H9 (cell line): ENCODE measurements at regions not wholly inside any gene's neighbourhood (a gene's known extent, or its start where the extent isn't known, plus 50 kb on each side); places are given as distances from the start of the nearest gene placed in this dataset.

ENCODE experiments used
- DNase-seq: peaks from one replicate; pipeline ENCODE4 v3.0.0-alpha.2; 2017
- H2AFZ ChIP-seq: one replicate; pipeline ENCODE4 v1.6.1; 2013; ENCODE audit warnings: mild to moderate bottlenecking, low read length, control low read depth, moderate library complexity
- H2AK5ac ChIP-seq: 2 replicates; pipeline ENCODE4 v1.6.1; 2013; ENCODE audit warnings: low read length, control low read depth, mixed read lengths; ENCODE audit not compliant: insufficient read length
- H2BK120ac ChIP-seq: one replicate; pipeline ENCODE4 v1.6.1; 2013; ENCODE audit warnings: low read depth, mild to moderate bottlenecking, low read length, control low read depth, inconsistent platforms; ENCODE audit not compliant: poor library complexity, severe bottlenecking
- H2BK12ac ChIP-seq: 2 replicates; pipeline ENCODE4 v1.6.1; 2013; ENCODE audit warnings: low read length, control low read depth, mixed read lengths, low read depth; ENCODE audit not compliant: insufficient read length
- H2BK15ac ChIP-seq: 2 replicates; pipeline ENCODE4 v1.6.1; 2013; ENCODE audit warnings: low read depth, low read length, control low read depth
- H2BK20ac ChIP-seq: one replicate; pipeline ENCODE4 v1.6.1; 2013; ENCODE audit warnings: low read depth, mild to moderate bottlenecking, low read length, control low read depth, inconsistent platforms; ENCODE audit not compliant: poor library complexity, severe bottlenecking
- H2BK5ac ChIP-seq: 2 replicates; pipeline ENCODE4 v1.6.1; 2013; ENCODE audit warnings: low read length, control low read depth, mixed read lengths; ENCODE audit not compliant: insufficient read length
- H3K14ac ChIP-seq: 2 replicates; pipeline ENCODE4 v1.6.1; 2013; ENCODE audit warnings: low read length, control low read depth; ENCODE audit not compliant: insufficient read depth
- H3K18ac ChIP-seq: 2 replicates; pipeline ENCODE4 v1.6.1; 2013; ENCODE audit warnings: low read depth, mild to moderate bottlenecking, mixed read lengths, low read length, control low read depth; ENCODE audit not compliant: insufficient read length
- H3K23ac ChIP-seq: 2 replicates; pipeline ENCODE4 v1.6.1; 2013; ENCODE audit warnings: low read length, control low read depth, mixed read lengths, low read depth; ENCODE audit not compliant: insufficient read length
- H3K23me2 ChIP-seq: 2 replicates; pipeline ENCODE4 v1.6.1; 2013; ENCODE audit warnings: low read depth, mild to moderate bottlenecking, mixed read lengths, low read length, control low read depth; ENCODE audit not compliant: insufficient read length, poor library complexity, severe bottlenecking
- H3K27ac ChIP-seq: 2 replicates; pipeline ENCODE4 v1.5.1; 2013; ENCODE audit warnings: low read length, control low read depth, mixed read lengths, low read depth; ENCODE audit not compliant: insufficient read length
- H3K27me3 ChIP-seq: 2 replicates; pipeline ENCODE4 v1.6.1; 2013; ENCODE audit warnings: low read length, control low read depth, inconsistent platforms; ENCODE audit not compliant: insufficient read depth
- H3K4ac ChIP-seq: 2 replicates; pipeline ENCODE4 v1.6.1; 2013; ENCODE audit warnings: low read depth, mild to moderate bottlenecking, control low read depth, inconsistent platforms, low read length, moderate library complexity
- H3K4me1 ChIP-seq: 2 replicates; pipeline ENCODE4 v1.6.1; 2013; ENCODE audit warnings: low read length, control low read depth, inconsistent platforms; ENCODE audit not compliant: insufficient read depth
- H3K4me2 ChIP-seq: 2 replicates; pipeline ENCODE4 v1.6.1; 2013; ENCODE audit warnings: low read length, control low read depth, mixed read lengths; ENCODE audit not compliant: insufficient read length, insufficient read depth
- H3K56ac ChIP-seq: 2 replicates; pipeline ENCODE4 v1.6.1; 2013; ENCODE audit warnings: low read depth, mild to moderate bottlenecking, mixed read lengths, low read length, control low read depth; ENCODE audit not compliant: insufficient read length
- H3K79me1 ChIP-seq: 2 replicates; pipeline ENCODE4 v1.6.1; 2013; ENCODE audit warnings: low read depth, mild to moderate bottlenecking, moderate library complexity, low read length, control low read depth, inconsistent platforms; ENCODE audit not compliant: insufficient read depth, poor library complexity, severe bottlenecking
- H3K79me2 ChIP-seq: 2 replicates; pipeline ENCODE4 v1.6.1; 2013; ENCODE audit warnings: low read length, control low read depth, inconsistent platforms; ENCODE audit not compliant: insufficient read depth
- H3K9ac ChIP-seq: 2 replicates; pipeline ENCODE4 v1.6.1; 2013; ENCODE audit warnings: low read length, control low read depth, mixed read lengths; ENCODE audit not compliant: insufficient read length; ENCODE audit errors: extremely low read depth
- H3K9me3 ChIP-seq: one replicate; pipeline ENCODE4 v1.6.1; 2013; ENCODE audit warnings: low read depth, low read length, inconsistent platforms; ENCODE audit not compliant: control insufficient read depth
- H3T11ph ChIP-seq: one replicate; pipeline ENCODE4 v1.6.1; 2013; ENCODE audit warnings: mild to moderate bottlenecking, low read length, control low read depth, inconsistent platforms
- H4K20me1 ChIP-seq: one replicate; pipeline ENCODE4 v1.6.1; 2013; ENCODE audit not compliant: control insufficient read depth, insufficient read length, insufficient read depth
- H4K5ac ChIP-seq: 2 replicates; pipeline ENCODE4 v1.6.1; 2013; ENCODE audit warnings: low read depth, mild to moderate bottlenecking, mixed read lengths, low read length, control low read depth; ENCODE audit not compliant: insufficient read length
- H4K8ac ChIP-seq: replicated peaks from 2 replicates; pipeline ENCODE4 v1.6.1; 2013; ENCODE audit warnings: low read length, control low read depth, mixed read lengths, low read depth; ENCODE audit not compliant: insufficient read length
- H4K91ac ChIP-seq: 2 replicates; pipeline ENCODE4 v1.6.1; 2013; ENCODE audit warnings: low read depth, mild to moderate bottlenecking, moderate library complexity, mixed read lengths, low read length, control low read depth; ENCODE audit not compliant: insufficient read length
- H3K27ac Mint-ChIP-seq, 3 experiments: 2 replicates in 2 of 3; 3 replicates in 1 of 3; pipeline ENCODE4 v1.8.0; 2020 to 2021; ENCODE audit warnings: mixed read lengths in 3 of 3, mild to moderate bottlenecking in 1 of 3, moderate library complexity in 1 of 3
- H3K27me3 Mint-ChIP-seq: 2 replicates; pipeline ENCODE4 v1.8.0; 2021; ENCODE audit warnings: low read depth, mild to moderate bottlenecking, moderate library complexity, mixed read lengths
- H3K36me3 Mint-ChIP-seq, 3 experiments: 2 replicates in 2 of 3; 3 replicates in 1 of 3; pipeline ENCODE4 v1.8.0; 2020 to 2021; ENCODE audit warnings: low read depth in 3 of 3, mixed read lengths in 3 of 3; ENCODE audit not compliant: insufficient read depth in 1 of 3
- H3K4me1 Mint-ChIP-seq, 2 experiments: 2 replicates each; pipeline ENCODE4 v1.8.0; 2020; ENCODE audit warnings: mixed read lengths in 2 of 2
- H3K4me3 Mint-ChIP-seq, 2 experiments: 2 replicates in 1 of 2; 3 replicates in 1 of 2; pipeline ENCODE4 v1.8.0; 2020 to 2021; ENCODE audit warnings: mild to moderate bottlenecking in 2 of 2, mixed read lengths in 2 of 2, moderate library complexity in 1 of 2
- H3K9me3 Mint-ChIP-seq, 2 experiments: 2 replicates in 1 of 2; 3 replicates in 1 of 2; pipeline ENCODE4 v1.8.0; 2020; ENCODE audit warnings: mild to moderate bottlenecking in 2 of 2, mixed read lengths in 2 of 2, moderate library complexity in 1 of 2
- CTCF ChIP-seq: fragments of 200-600 bp; sonication (generic); conservative IDR thresholded peaks from 3 replicates; pipeline ENCODE4 v1.8.0; 2021; ENCODE audit warnings: antibody characterized with exemption, mild to moderate bottlenecking
- WGBS: extraction: QIAGEN DNeasy Blood & Tissue Kit; methylation state at CpG from one replicate; pipeline ENCODE4 v1.1.7; 2013; ENCODE audit warnings: missing lambda C conversion rate, low lambda C conversion rate, mixed read lengths; ENCODE audit not compliant: insufficient read length; ENCODE audit errors: extremely low coverage; 5-methylcytosine and 5-hydroxymethylcytosine counted together

DNA sequence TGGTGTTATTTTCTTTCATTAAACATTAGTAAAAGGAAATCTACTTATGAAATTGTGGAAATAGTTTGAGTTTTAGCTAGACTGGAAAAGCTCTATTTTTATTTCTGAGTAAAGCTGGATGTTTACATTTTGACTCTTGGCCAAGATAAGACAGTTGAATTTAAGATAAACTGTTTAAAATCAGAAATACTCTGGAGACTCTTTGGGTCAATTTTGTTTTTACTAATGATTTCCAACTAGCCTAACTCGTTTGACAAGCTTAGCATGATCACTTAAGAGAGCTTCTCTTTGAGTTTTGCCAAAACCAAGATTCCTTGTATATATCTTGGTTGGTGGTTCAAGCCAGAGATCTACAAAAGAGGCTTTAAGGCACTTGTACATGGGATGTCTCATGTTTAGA, 724.8 kb upstream of the LUZP2 start:
- H3K9me3 ChIP-seq: peaks cover 14% of the 10 kb centered on the region
- H3K79me1 ChIP-seq: no peaks in the 10 kb centered on the region
- no peak overlapping the region for H4K5ac ChIP-seq
- no peak overlapping the region for H3K18ac ChIP-seq
- H3K4me1 Mint-ChIP-seq: no peaks in the 10 kb centered on the region
- no peak overlapping the region for H3K27ac Mint-ChIP-seq
- WGBS: no CpG with 5 or more reads among the region's 1 CpG
- H4K91ac ChIP-seq: no peak overlapping the region
- H2AFZ ChIP-seq: no peak overlapping the region
- H2BK15ac ChIP-seq: no peak overlapping the region
- no peaks in the 10 kb centered on the region; the same call in 1 of the 2 replicates for H3K79me2 ChIP-seq
- H2BK12ac ChIP-seq: no peak overlapping the region
- no peak for TF ChIP-seq CTCF
- no peak overlapping the region for H3K4me3 Mint-ChIP-seq
- no peak overlapping the region for H3K23ac ChIP-seq
- no peak overlapping the region for H3K9ac ChIP-seq
- H3K36me3 Mint-ChIP-seq: peaks cover 10 to 25% (median 24%) of the 10 kb centered on the region in 3 experiments
- no peaks in the 10 kb centered on the region for H3K27me3 Mint-ChIP-seq
- H3K9me3 Mint-ChIP-seq: peaks cover 33 to 37% of the 10 kb centered on the region in 2 experiments
- no peak overlapping the region for H3K4me2 ChIP-seq
- no peak overlapping the region for H2AK5ac ChIP-seq
- no peaks in the 10 kb centered on the region for H4K20me1 ChIP-seq
- no peaks in the 10 kb centered on the region for H3K23me2 ChIP-seq
- no peak overlapping the region for H3K27ac ChIP-seq
- no peaks in the 10 kb centered on the region for H3K27me3 ChIP-seq
- no peak overlapping the region for H2BK5ac ChIP-seq
- H2BK120ac ChIP-seq: no peak overlapping the region
- no peak overlapping the region for H4K8ac ChIP-seq
- no peak overlapping the region for H3K14ac ChIP-seq
- DNase-seq: no peak
- H2BK20ac ChIP-seq: no peak overlapping the region
- H3K56ac ChIP-seq: no peak overlapping the region
- no peak overlapping the region for H3K4ac ChIP-seq
- no peaks in the 10 kb centered on the region for H3K4me1 ChIP-seq
- H3T11ph ChIP-seq: no peak overlapping the region
